Right lobe of liver (tissue), 4 donors: ENCODE measurements at regions not wholly inside any gene's neighbourhood (a gene's known extent, or its start where the extent isn't known, plus 50 kb on each side); places are given as distances from the start of the nearest gene placed in this dataset.

Experiments
- CTCF ChIP-seq, 4 donors: fragments of 200-600 bp in 3 of 4; fragments of 450-650 bp in 1 of 4; IDR thresholded peaks; one replicate each; pipeline versions ENCODE4 v1.5.1 to v1.8.0; 2016 to 2022; ENCODE audit warnings: antibody characterized with exemption in 4 of 4, mild to moderate bottlenecking in 2 of 4
- POLR2A ChIP-seq: fragments of 450-650 bp; IDR thresholded peaks from one replicate; pipeline ENCODE4 v1.6.1; 2017; ENCODE audit warnings: antibody characterized with exemption, mild to moderate bottlenecking
- donor health status: DM: no; HTN: no; CAD: no.
- donor health status: DM: no; HTN: no; CAD: no.
- donor health status: DM: no; HTN: yes; CAD: no.

- no peak for TF ChIP-seq POLR2A
- no peak for TF ChIP-seq CTCF (IDR thresholded peaks at IDR 0.05)
These were observed 435.4 kb upstream of the ATP11B start for GRCh38 chr3:182357928-182358327.
